Embryonic facial prominence (tissue), 1 donor: ENCODE measurements at regions not wholly inside any gene's neighbourhood (a gene's known extent, or its start where the extent isn't known, plus 50 kb on each side); places are given as distances from the start of the nearest gene placed in this dataset.
A peak's percentile ranks its signal among the peaks of the same experiment; 100 is the strongest.

Source experiments
- DNase-seq: peaks from one replicate; pipeline ENCODE4 v3.0.0-alpha.2; 2016; ENCODE audit errors: extremely low spot score

- DNase-seq, result no peak
These were observed 56.0 kb upstream of the FAM174A start for GRCh38 chr5:100479079-100479688.

- DNase-seq, result no peak
These were observed 63.1 kb upstream of the FAM174A start for GRCh38 chr5:100472091-100472490.

- DNase-seq, result no peak
These were observed 65.4 kb upstream of the FAM174A start for GRCh38 chr5:100469767-100470166.

GRCh38 chr5:100464418-100464817, 70.8 kb upstream of the FAM174A start:
- no peak for DNase-seq

- DNase-seq, result no peak
These were observed 78.6 kb upstream of the FAM174A start for GRCh38 chr5:100456615-100457014.

- DNase-seq, result no peak
These were observed 83.0 kb upstream of the FAM174A start for GRCh38 chr5:100452126-100452525.

GRCh38 chr5:100448111-100448528, 87.1 kb upstream of the FAM174A start:
- no peak for DNase-seq

GRCh38 chr5:100446879-100447430, 88.2 kb upstream of the FAM174A start:
- no peak for DNase-seq

- DNase-seq, result no peak
These were observed 90.2 kb upstream of the FAM174A start for GRCh38 chr5:100444961-100445360.

GRCh38 chr5:100434815-100435214, 100.4 kb upstream of the FAM174A start:
- no peak for DNase-seq

- no peak for DNase-seq
These were observed 102.4 kb upstream of the FAM174A start for GRCh38 chr5:100432741-100433140.

GRCh38 chr5:100430268-100431195, 104.6 kb upstream of the FAM174A start:
- no peak for DNase-seq

GRCh38 chr5:100424787-100425186, 110.4 kb upstream of the FAM174A start:
- no peak for DNase-seq

GRCh38 chr5:100424017-100424416, 111.2 kb upstream of the FAM174A start:
- DNase-seq, result no peak

- no peak for DNase-seq
These were observed 111.8 kb upstream of the FAM174A start for GRCh38 chr5:100423330-100423729.

- no peak for DNase-seq
These were observed 113.8 kb upstream of the FAM174A start for GRCh38 chr5:100421360-100421759.

- DNase-seq, result no peak
These were observed 116.9 kb upstream of the FAM174A start for GRCh38 chr5:100418231-100418630.

GRCh38 chr5:100409660-100410151, 125.5 kb upstream of the FAM174A start:
- DNase-seq, result no peak

GRCh38 chr5:100407053-100407452, 128.1 kb upstream of the FAM174A start:
- no peak for DNase-seq

- no peak for DNase-seq
These were observed 128.5 kb upstream of the FAM174A start for GRCh38 chr5:100406640-100407039.

- DNase-seq, result no peak
These were observed 133.1 kb upstream of the FAM174A start for GRCh38 chr5:100402071-100402470.

GRCh38 chr5:100401149-100401548, 134.0 kb upstream of the FAM174A start:
- DNase-seq, result no peak

- DNase-seq, result peak; percentile 3
These were observed 136.4 kb upstream of the FAM174A start for GRCh38 chr5:100398815-100399214.
